SK-N-DZ (cell line): ENCODE measurements at regions not wholly inside any gene's neighbourhood (a gene's known extent, or its start where the extent isn't known, plus 50 kb on each side); places are given as distances from the start of the nearest gene placed in this dataset.
A peak's percentile ranks its signal among the peaks of the same experiment; 100 is the strongest.

Experiments
- DNase-seq: peaks from one replicate; pipeline ENCODE4 v3.0.0-alpha.2; 2015; ENCODE audit warnings: low spot score

GRCh38 chr15:69656271-69657030 is 203.8 kb downstream of the RPLP1 start:
- no peak for DNase-seq

GRCh38 chr15:69657626-69658025 is 205.0 kb downstream of the RPLP1 start:
- DNase-seq: no peak

- no peak for DNase-seq
Measured at GRCh38 chr15:69658411-69658945, 205.9 kb downstream of the RPLP1 start.

- no peak for DNase-seq
Measured at GRCh38 chr15:69659454-69660050, 206.9 kb downstream of the RPLP1 start.

GRCh38 chr15:69660114-69660513 is 207.5 kb downstream of the RPLP1 start:
- DNase-seq: no peak

GRCh38 chr15:69660658-69661405 is 208.2 kb downstream of the RPLP1 start:
- DNase-seq: no peak

- no peak for DNase-seq
Measured at GRCh38 chr15:69661446-69661845, 208.8 kb downstream of the RPLP1 start.

GRCh38 chr15:69661871-69662644 is 209.4 kb downstream of the RPLP1 start:
- DNase-seq: no peak

- DNase-seq: no peak
Measured at GRCh38 chr15:69662645-69663000, 210.0 kb downstream of the RPLP1 start.

- DNase-seq: no peak
Measured at GRCh38 chr15:69663441-69663840, 210.8 kb downstream of the RPLP1 start.

GRCh38 chr15:69663982-69664381 is 211.4 kb downstream of the RPLP1 start:
- DNase-seq: no peak

GRCh38 chr15:69664572-69665571 is 212.3 kb downstream of the RPLP1 start:
- DNase-seq: no peak

GRCh38 chr15:69665641-69666111 is 213.1 kb downstream of the RPLP1 start:
- peak; percentile 20 for DNase-seq

GRCh38 chr15:69666441-69666882 is 213.8 kb downstream of the RPLP1 start:
- no peak for DNase-seq

GRCh38 chr15:69666921-69667811 is 214.5 kb downstream of the RPLP1 start:
- DNase-seq: no peak

GRCh38 chr15:69668039-69668705 is 215.6 kb downstream of the RPLP1 start:
- DNase-seq: peak; percentile 24

- DNase-seq: no peak
Measured at GRCh38 chr15:69668963-69669362, 216.3 kb downstream of the RPLP1 start.

- no peak for DNase-seq
Measured at GRCh38 chr15:69669446-69669845, 216.8 kb downstream of the RPLP1 start.
